GM18517 (cell line): ENCODE measurements at regions not wholly inside any gene's neighbourhood (a gene's known extent, or its start where the extent isn't known, plus 50 kb on each side); places are given as distances from the start of the nearest gene placed in this dataset.

ENCODE experiments used
- ATAC-seq: cut with Tn5 transposase; IDR thresholded peaks from one replicate; pipeline ENCODE4 v1.9.1; 2021; ENCODE audit warnings: mild to moderate bottlenecking, moderate library complexity; ENCODE audit not compliant: unreplicated experiment

DNA sequence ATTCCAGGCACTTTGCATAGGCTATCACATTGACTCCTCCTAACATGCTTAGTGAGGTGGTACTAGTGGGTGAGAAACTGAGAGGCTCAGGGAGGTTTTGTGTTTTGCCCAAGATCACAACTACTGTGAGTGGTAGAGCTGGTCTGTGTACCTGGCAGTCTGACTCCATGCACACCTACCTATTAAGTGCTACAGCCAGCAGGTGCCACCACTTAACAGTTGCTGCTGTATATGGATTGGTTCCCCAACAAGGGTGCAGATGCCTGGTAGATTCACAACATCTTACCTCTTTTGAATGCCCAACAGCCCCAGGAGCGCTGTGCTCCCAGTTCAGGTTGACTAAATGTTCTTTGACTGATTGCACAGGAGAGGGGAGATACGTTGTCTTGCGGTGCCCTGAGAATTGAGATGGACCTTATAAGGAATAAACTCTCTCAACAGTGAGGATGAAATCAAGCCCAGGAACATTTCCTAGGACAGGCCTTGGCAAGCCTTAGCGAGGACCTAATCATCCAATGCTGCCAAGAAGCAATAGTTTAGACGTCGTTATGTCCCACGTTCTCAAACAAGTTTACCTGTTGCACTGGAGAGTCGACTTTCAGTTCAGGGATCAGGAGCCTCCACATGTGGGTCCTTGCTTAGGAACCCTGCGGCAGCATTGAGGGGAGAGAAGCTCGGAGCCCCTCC lies 78.9 kb upstream of the F3 start:
- ATAC-seq = no peak

DNA sequence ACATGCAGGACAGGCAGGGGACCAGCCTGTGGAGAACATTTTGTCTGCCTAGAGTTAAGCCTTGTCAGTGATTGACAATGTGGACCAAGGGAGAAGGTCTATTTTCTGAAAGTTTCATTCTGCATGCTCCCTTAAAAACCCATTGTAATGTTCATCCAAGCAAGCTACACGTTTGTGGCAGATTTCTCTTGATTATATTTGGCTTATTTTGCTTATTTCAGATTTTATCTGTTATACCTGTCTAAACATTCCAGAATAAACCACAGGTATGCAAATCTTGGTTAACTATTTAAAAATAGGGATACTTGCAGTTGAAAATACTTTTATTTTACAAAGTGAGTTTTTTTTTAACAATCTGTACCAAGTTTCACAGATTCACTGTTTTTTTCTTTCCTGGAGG lies 78.2 kb upstream of the F3 start:
- no peak for ATAC-seq

DNA sequence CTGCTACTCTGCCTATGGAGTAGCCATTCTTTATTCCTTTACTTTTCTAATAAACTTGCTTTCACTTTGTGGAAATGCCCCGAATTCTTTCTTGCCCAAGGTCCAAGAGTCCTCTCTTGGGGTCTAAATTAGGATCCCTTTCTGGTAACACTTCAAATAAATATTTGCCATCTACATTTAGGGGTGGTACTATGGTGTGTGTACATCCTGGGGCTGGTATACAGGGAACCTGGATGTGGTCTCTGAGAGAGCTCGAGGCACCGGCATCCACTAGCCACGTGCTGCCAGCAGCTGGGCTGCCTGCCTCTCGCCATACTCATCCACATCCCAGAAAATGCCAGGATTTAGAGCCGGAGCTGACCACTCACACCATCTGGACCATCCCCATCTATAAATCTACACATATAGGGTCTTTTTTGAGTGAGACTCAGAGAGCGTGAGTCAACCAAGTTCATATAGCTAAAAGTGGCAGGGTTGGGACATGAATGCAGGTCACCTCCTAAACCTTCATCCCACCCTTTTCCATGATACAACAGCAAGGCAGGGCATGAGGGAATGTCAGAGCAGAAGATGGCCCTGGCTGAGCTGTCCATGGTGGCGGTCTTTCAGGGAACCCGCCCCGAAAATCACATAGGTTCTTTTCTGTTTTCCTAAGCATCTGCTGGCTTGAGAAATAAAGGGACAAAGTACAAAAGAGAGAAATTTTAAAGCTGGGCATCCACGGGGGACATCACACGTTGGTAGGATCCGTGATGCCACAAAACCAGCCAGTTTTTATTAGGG lies 76.6 kb upstream of the F3 start:
- ATAC-seq = no peak

DNA sequence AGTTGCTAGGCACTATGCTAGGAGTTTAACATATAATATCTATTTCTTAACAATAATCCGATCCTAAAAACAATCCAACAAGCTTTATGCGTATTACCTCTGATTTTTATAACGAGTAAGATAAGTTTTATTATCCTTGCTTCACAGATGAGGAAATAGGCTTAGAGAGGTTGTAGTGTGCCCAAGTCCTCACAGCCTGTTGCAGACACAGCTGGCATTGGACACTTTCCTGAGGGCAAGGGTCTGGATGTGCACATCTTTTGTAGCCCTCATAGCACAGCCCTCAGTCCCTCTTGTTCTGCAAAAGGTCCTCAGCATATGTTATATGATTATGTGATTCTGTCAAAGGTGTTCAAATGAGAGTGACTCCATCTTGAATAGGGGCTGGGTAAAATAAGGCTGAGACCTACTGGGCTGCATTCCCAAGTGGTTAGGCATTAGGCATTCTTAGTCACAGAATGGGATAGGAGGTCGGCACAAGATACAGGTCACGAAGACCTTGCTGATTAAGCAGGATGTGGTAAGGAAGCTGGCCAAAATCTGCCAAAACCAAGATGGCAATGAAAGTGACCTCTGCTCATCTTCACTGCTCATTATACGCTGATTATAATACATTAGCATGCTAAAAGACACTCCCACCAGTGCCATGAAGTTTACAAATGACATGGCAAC lies 75.7 kb upstream of the F3 start:
- no peak for ATAC-seq

DNA sequence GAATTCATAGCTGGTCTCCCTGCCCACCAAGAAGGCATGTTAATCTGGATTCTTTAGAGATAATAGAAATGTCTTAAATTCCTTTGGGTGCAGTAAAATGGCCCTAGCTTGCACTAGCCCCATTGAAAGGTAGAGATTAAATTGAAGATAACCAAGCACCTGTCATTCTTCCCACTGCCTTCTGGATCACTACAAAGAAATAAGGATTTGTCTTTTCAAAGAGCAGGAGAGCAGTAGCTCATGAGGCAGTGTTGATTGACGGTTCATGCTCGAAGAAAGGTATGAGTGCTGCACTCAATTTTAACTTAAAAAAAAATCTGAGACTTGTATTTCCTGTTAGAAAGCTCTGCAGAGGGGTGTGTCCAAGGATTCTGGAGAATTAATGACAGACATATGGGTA lies 74.9 kb upstream of the F3 start:
- ATAC-seq = no peak

DNA sequence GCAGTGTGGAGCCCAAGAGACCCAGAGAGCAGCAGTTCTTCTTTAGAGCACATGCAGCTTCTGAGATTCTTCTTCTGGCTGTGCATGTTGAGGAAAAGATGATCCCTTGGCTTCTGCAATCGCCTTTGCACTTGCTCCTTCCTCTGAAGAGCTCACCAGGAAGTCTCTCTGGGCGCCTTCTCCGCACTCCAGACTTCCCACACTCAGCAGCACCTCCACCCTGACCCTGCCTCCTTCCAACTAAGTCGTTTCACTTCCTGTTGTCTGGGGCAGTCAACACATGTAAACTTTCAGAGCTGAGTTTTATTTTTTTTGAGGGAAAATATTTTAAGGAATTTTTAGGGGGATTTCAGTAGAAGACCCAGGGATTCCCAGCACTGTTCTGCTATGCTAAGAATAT lies 73.4 kb upstream of the F3 start:
- ATAC-seq = no peak

DNA sequence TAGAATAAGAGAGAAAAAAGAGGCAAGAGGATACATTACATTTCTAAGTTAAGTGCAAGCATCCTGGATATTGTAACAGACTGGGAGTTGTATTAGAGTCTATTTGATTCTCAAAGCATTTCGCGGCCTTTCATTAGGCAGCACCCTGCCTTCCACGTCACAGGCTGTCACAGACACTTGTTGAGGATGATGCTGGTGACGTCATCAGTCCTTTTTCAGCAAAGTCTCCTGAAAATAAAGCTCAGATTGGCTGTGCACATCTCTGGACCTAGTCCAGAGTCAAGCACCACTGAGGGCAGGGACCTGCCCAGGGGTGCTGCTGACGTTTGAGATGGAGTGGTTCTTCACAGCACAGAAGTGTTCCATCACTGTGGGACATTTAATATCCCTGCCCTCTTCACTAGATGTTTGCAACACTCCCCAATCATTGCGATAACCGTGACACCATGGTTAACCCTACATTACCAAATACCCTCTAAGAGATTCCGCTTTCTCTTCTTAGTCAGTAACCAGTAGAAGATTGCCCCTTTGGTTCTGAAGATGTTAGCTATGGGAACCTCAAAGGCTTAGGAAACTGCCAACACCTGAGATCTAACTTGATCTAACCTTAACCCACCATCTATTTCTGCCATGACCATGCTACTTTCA lies 72.7 kb upstream of the F3 start:
- ATAC-seq = no peak

DNA sequence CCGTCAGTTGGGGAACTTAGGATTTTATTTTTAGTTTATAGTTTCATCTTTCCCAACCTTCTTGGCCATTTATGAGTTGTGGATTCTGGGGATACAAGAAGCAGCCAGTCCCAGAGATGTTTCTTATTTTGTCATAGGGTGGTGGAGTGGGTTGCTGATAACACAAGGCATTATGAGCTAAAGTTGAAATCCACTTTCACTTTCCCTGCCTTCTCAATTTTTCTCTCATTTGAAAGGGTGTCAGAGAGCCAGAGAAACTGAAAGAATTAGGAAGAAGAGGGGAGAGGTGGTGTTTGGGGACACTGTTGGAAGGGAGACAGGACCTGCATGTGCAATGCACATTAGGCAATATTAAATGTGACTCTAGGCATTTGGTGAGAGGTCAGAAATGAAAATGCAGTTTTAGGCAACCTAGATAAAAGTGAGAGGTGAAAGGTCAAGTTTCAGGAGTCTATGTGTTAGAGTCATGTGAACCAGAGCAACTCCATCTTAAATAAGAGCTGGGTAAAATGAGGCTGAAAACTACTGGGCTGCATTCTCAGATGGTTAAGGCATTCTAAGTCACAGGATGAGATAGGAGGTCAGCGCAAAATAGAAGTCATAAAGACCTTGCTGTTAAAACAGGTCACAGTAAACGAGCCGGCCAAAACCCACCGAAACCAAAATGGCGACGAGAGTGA lies 71.1 kb upstream of the F3 start:
- ATAC-seq = no peak

DNA sequence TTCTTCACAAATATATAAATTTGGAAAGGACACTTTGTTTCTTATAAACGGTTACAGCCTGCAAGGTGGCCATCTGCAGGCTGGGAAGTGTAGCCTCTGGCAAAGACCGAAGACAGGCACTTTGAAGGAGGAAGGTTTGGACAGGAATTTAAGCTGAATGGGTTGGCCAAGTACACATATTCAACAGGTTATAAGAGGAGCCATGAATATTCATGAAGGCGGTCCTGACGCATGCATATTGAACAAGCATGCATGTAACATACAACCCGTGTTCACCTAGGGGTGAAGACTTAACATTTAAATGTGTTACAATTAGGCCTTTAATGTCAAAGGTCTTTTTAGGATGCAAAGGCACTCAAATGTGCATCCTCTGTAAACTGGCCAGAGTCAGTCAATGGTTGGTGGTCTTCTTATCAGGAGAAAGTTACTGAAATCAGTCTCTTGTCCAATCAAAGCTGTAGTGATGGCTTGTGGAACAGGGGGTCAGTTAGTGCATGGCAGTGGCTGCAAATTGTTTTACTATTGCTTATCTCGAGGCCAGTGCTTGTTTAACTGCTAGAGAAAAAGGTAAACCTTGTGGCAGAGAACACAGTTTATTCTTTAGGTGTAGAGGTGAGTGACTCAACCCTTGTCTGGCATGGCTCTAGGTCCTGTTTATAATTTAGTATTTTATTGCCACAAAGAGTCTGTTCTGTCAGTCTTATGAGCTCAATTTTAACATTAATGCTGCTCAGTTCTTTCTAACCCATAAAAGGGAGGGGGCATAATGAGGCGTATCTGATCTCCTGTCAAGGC lies 70.3 kb upstream of the F3 start:
- no peak for ATAC-seq

DNA sequence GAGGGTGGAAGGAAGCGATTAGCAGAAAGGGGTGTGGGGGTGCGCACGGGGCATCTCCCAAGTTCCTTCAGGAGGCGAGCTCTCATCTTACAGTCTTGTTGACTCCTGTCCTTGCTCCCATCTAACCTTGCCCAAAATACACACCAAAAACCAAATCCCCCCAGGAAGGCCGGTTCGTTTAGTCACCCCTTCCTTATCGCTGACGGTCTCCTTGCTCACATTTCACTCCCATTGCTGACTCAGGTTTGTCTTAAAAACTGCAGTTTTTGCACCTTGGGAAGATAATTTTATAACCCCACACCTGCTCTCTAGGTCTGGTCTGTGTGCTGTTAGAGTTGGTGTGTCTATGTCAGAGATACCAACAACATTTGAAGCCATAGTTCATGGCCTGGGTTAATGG lies 68.1 kb upstream of the F3 start:
- no peak for ATAC-seq

DNA sequence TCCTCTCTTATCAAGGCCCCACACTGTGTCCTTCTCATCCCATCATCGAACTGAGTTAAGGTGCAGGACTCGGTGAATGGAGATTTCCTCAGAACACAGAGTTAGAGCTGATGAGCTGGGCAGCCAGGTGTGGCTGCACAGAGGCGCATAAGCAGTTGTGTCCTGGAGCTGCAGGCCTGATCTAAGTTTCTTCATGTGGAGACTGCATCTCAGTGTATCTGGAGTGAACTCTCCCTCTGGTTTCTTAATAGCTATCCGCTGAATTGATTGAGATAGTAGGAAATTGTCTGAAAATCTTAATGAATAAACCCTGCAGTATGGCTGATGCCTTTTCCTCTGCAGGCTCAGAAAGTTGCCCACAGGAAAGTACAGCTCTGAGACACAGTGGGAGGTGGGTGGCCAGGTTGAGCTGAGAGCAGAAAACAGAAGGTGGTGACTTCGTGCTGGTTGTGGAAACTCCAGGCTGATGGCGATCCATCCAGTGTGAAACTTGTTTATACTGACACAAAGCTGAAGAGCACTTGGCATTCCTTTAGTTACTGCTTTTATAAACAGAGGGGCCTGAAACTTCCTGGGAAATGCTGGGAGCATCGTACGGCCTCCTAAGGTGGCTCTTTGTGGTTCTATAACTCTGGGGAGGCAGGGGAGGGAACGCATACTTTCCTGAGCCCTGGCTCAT lies 67.4 kb upstream of the F3 start:
- no peak for ATAC-seq

DNA sequence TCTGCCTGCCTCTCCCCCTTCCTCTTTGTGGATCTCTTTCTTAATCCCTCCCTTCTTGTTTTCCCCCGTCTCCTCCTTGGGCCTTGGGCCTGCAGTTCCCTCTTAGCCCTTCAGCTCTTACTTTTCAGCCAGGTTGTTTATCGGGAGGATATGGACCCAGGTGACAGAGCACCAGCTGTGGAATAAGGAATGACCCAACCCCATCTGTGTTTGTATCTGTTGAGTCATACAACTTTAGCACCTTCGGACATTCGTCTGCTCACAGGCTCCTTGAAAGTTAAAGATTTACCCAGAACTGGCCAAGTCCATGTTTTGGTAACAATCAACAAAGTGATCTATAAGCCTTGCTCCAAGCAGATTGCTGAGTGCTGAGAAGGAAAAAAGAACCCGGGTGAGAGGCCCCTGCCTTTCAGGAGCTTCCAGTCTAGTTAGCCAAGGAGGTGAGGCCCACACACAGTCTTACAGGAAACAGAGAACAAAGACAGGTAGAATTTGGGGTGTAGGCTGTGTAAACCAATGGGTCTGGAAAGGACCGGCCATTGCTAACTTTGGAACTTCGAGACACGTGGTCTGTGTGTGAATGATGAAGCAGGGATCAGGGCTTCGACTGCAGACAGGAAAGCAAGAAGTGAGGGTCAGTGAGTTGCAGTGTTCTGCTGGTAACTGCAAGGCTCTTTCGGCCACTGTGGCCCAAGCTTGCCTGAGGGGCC lies 66.7 kb upstream of the F3 start:
- ATAC-seq = no peak

DNA sequence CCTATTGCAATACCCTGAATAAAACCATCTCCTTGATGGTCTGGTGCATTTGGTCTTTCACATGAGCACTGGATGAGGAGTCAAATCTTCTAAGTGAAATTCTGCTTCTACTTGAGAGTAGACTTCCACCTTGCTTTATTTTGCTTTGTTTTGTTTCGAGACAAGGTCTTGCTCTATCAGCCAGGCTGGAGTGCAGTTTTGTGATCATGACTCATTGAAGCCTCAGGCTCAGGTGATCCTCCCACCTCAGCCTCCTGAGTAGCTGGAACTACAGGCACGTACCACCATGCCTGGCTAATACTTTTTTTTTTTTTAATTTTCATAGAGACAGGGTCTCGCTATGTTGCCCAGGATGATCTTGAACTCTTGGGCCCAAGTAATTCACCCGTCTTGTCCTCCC lies 65.8 kb upstream of the F3 start:
- ATAC-seq = no peak

DNA sequence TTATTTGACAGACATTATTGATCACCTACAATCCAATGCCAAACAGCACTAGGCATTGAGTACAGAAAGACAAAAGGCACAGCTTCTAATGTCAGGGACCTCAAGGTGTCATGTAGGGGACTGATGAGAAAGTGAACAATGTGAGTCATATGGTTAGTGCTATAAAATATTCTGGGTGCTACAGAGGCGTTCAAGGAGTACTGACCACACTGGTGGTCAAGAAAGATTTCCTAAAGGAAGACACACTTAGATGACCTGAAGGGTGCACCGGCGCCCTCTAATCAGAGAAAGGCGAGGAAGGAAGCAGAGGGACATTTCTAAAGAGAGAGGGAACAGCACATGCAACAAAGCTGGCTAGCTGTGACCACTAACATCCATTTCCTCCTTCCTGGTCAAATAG lies 64.9 kb upstream of the F3 start:
- ATAC-seq = no peak

DNA sequence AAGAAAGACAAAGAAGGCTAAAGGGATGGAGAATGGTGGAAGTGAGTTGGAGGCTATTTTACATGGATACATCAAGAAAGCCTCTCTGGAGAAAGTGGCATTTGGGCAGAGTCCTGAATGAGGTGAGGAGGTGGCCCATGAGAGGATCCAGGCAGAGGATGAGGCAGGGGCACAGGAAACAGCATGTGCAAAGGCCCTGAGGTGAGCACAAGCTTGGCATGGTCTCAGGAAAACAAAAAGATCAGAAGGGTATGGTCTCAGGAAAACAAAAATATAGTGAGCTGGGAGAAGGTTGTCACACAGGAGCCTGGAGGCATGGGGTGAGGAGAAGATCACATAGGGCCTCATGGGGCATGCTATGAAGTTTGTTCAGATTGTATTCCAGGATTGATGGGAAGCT lies 62.1 kb upstream of the F3 start:
- ATAC-seq = no peak

DNA sequence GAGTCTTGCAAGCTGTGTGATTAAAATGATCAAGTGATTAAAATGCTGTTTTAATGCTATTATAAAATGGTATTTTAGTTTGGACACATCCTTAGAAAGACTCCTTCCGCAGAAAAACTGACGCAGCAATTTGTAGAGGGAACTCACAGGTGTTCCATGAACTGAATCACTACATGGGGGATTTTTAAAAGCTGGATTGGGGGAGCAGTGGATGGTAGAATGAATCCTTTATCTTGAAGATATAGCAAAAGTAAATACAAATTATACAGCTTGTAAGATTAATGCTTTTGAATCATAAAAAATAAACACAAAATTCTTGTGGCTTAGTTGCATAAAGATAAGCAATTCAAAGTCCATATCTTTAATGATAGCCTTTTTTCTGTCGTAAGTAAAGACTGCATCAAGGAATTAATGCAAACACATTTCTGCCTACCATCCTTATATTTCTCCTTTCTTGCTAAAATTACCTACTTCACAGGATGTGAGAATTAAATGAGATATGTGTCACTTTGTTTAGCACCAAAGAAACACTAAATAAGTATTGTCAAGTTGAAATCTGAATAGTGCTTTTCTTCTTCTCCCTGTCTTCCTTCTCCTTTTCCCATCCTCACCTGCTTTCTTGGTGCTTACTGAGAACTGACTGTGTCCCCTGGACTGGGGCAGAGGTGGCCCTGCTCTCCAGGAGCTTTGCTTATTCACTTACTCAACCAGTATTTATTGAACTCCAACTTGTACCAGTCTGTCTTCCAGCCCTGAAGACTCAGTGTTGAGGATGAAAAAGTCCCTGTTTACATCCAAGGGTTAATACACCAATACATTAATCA lies 61.5 kb upstream of the F3 start:
- ATAC-seq = no peak

DNA sequence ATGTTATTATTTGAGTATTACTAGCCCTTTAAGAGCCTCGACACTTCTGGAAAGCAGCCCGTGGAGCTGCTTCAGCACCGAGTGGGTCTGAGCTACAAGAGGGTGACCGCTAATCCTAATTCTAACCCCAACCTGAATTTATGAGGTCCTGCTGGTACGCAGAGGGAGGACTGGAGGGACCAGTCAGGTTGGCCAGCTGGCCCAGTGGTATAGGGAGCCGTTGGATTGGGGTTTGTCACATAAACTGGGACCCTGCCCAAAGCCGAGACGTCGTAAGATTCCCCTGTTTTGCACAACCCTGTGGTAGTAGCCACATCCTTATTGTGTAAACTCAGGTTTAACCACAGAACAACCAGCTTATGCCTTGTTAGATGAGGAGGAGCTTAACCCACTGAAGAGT lies 60.8 kb upstream of the F3 start:
- ATAC-seq = no peak

DNA sequence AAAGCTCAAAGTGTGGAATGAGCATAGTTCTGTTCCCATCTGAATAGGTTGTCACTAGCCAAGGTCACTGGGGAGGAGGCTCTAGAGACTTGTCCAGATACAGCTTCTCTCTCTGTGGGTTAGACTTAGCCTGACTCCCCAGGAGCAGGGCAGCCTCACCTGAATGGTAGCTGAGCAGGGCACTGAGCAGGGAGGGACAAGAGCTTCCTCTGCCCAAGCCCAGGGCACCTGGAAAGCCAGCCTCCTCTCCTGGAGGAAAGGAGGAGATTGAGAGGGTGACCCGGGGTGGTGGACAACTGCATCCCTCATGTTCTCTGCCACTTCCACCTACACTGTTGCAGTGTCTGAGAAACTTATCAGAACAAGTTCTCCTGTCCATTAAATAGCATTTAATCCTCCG lies 59.0 kb upstream of the F3 start:
- ATAC-seq = no peak
